HG03342 (cell line): ENCODE measurements at regions not wholly inside any gene's neighbourhood (a gene's known extent, or its start where the extent isn't known, plus 50 kb on each side); places are given as distances from the start of the nearest gene placed in this dataset.
"Not testable (repeated sequence)": the region's sequence is repeated elsewhere in the genome, so short reads cannot be mapped to it uniquely, and the experiment has no call there.

Experiments used
- ATAC-seq: cut with Tn5 transposase; IDR thresholded peaks from one replicate; pipeline ENCODE4 v1.9.1; 2021; ENCODE audit warnings: mild to moderate bottlenecking, moderate library complexity; ENCODE audit not compliant: unreplicated experiment

- ATAC-seq: no peak
Measured at GRCh38 chr5:36521838-36522745, 84.3 kb upstream of the SLC1A3 start.

GRCh38 chr5:36522746-36523065 is 83.7 kb upstream of the SLC1A3 start:
- no peak for ATAC-seq

- ATAC-seq: no peak
Measured at GRCh38 chr5:36523450-36523849, 83.0 kb upstream of the SLC1A3 start.

GRCh38 chr5:36523926-36524325 is 82.5 kb upstream of the SLC1A3 start:
- no peak for ATAC-seq

- ATAC-seq: no peak
Measured at GRCh38 chr5:36526537-36526936, 79.9 kb upstream of the SLC1A3 start.

GRCh38 chr5:36528588-36528987 is 77.8 kb upstream of the SLC1A3 start:
- no peak for ATAC-seq

GRCh38 chr5:36529142-36529541 is 77.3 kb upstream of the SLC1A3 start:
- ATAC-seq: no peak

GRCh38 chr5:36530215-36530614 is 76.2 kb upstream of the SLC1A3 start:
- no peak for ATAC-seq

- ATAC-seq: no peak
Measured at GRCh38 chr5:36531401-36531800, 75.0 kb upstream of the SLC1A3 start.

GRCh38 chr5:36535378-36535777 is 71.0 kb upstream of the SLC1A3 start:
- no peak for ATAC-seq

GRCh38 chr5:36535859-36536615 is 70.4 kb upstream of the SLC1A3 start:
- no peak for ATAC-seq

GRCh38 chr5:36536616-36537005 is 69.8 kb upstream of the SLC1A3 start:
- no peak for ATAC-seq

- no peak for ATAC-seq
Measured at GRCh38 chr5:36537724-36538123, 68.7 kb upstream of the SLC1A3 start.

GRCh38 chr5:36552651-36553393 is 53.6 kb upstream of the SLC1A3 start:
- ATAC-seq: no peak

GRCh38 chr5:36555035-36555434 is 51.4 kb upstream of the SLC1A3 start:
- ATAC-seq: not testable (repeated sequence)
